ENCODE measurements at regions not wholly inside any gene's neighbourhood (a gene's known extent, or its start where the extent isn't known, plus 50 kb on each side); places are given as distances from the start of the nearest gene placed in this dataset.
"Not testable (repeated sequence)": the region's sequence is repeated elsewhere in the genome, so short reads cannot be mapped to it uniquely, and the experiment has no call there.

- DNase-seq (ENCODE audit: low read depth in 2 of 2) = no peak
- H3K9me3 ChIP-seq (ENCODE audit: control insufficient read depth, insufficient read depth, low read depth, low read length) = no peaks in the 10 kb centered on the region
- H4K20me1 ChIP-seq (ENCODE audit: control insufficient read depth, extremely low read depth, insufficient read depth, low read length) = no peaks in the 10 kb centered on the region
- H3K36me3 ChIP-seq (ENCODE audit: control insufficient read depth, insufficient read depth, low read length) = no peaks in the 10 kb centered on the region
- TF ChIP-seq, protein P1, sequence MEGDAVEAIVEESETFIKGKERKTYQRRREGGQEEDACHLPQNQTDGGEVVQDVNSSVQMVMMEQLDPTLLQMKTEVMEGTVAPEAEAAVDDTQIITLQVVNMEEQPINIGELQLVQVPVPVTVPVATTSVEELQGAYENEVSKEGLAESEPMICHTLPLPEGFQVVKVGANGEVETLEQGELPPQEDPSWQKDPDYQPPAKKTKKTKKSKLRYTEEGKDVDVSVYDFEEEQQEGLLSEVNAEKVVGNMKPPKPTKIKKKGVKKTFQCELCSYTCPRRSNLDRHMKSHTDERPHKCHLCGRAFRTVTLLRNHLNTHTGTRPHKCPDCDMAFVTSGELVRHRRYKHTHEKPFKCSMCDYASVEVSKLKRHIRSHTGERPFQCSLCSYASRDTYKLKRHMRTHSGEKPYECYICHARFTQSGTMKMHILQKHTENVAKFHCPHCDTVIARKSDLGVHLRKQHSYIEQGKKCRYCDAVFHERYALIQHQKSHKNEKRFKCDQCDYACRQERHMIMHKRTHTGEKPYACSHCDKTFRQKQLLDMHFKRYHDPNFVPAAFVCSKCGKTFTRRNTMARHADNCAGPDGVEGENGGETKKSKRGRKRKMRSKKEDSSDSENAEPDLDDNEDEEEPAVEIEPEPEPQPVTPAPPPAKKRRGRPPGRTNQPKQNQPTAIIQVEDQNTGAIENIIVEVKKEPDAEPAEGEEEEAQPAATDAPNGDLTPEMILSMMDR (conservative IDR thresholded peaks at IDR 0.05 in 1 of 2, IDR thresholded peaks at IDR 0.05 in 1 of 2; ENCODE audit: low read depth in 1 of 2, low read length in 2 of 2) = no peak
- no peak for TF ChIP-seq EZH2 (IDR thresholded peaks at IDR 0.05; ENCODE audit: low read length, missing control alignments)
- no peak overlapping the region for H3K4me2 ChIP-seq (ENCODE audit: extremely low read depth, insufficient read depth, low read length)
- H3K9ac ChIP-seq (ENCODE audit: insufficient read depth, low read length) = no peak overlapping the region
- no peaks in the 10 kb centered on the region for H3K4me1 ChIP-seq (ENCODE audit: control insufficient read depth, extremely low read depth, insufficient read depth, low read length)
- H3K27ac ChIP-seq (ENCODE audit: insufficient read depth, low read length) = no peak overlapping the region
- no peak overlapping the region for H2AFZ ChIP-seq (ENCODE audit: low read length)
- no peaks in the 10 kb centered on the region for H3K79me2 ChIP-seq (ENCODE audit: control insufficient read depth, insufficient read depth, low read length)
- H3K4me3 ChIP-seq (replicated peaks in 1 of 4; ENCODE audit: control extremely low read depth in 1 of 4, insufficient read depth in 1 of 4, low read depth in 3 of 4, low read length in 4 of 4) = no peak overlapping the region
- no peaks in the 10 kb centered on the region for H3K27me3 ChIP-seq (ENCODE audit: control insufficient read depth, insufficient read depth, low read length)
Measured at GRCh38 chr6:15176816-15177370, 69.0 kb upstream of the JARID2 start.

DNA sequence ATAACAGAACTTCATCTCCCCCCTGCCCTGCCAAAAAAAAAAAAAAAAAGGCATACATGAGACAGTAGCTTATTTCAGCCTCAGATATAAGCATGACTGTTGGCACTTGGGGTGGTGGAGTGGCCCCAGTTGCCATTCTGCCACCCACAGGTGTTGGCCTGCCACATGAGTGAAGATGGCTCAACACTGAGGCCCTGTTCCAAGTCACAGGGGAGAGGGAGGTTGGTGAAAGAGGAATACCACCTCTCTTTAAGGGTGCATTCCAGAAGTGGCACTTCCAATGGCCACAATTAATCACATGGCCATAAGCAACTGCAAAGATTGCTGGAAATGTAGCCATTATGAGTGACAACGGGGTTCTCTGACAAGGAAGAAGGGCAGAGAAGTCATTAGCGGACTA lies 61.9 kb upstream of the JARID2 start:
- no peaks in the 10 kb centered on the region for H3K27me3 ChIP-seq (ENCODE audit: control insufficient read depth, insufficient read depth, low read length)
- no peak for TF ChIP-seq EZH2 (IDR thresholded peaks at IDR 0.05; ENCODE audit: low read length, missing control alignments)
- TF ChIP-seq, protein P1 (conservative IDR thresholded peaks at IDR 0.05 in 1 of 2, IDR thresholded peaks at IDR 0.05 in 1 of 2; ENCODE audit: low read depth in 1 of 2, low read length in 2 of 2) = no peak
- H3K79me2 ChIP-seq (ENCODE audit: control insufficient read depth, insufficient read depth, low read length) = no peaks in the 10 kb centered on the region
- no peaks in the 10 kb centered on the region for H3K4me1 ChIP-seq (ENCODE audit: control insufficient read depth, extremely low read depth, insufficient read depth, low read length)
- H3K4me2 ChIP-seq (ENCODE audit: extremely low read depth, insufficient read depth, low read length) = no peak overlapping the region
- H3K9ac ChIP-seq (ENCODE audit: insufficient read depth, low read length) = no peak overlapping the region
- H3K4me3 ChIP-seq (replicated peaks in 1 of 4; ENCODE audit: control extremely low read depth in 1 of 4, insufficient read depth in 1 of 4, low read depth in 3 of 4, low read length in 4 of 4) = no peak overlapping the region
- no peak for DNase-seq (ENCODE audit: low read depth in 2 of 2)
- H3K36me3 ChIP-seq (ENCODE audit: control insufficient read depth, insufficient read depth, low read length) = no peaks in the 10 kb centered on the region
- no peaks in the 10 kb centered on the region for H3K9me3 ChIP-seq (ENCODE audit: control insufficient read depth, insufficient read depth, low read depth, low read length)
- no peak overlapping the region for H2AFZ ChIP-seq (ENCODE audit: low read length)
- H3K27ac ChIP-seq (ENCODE audit: insufficient read depth, low read length) = no peak overlapping the region
- H4K20me1 ChIP-seq (ENCODE audit: control insufficient read depth, extremely low read depth, insufficient read depth, low read length) = no peaks in the 10 kb centered on the region

- H3K27ac ChIP-seq (ENCODE audit: insufficient read depth, low read length) = no peak overlapping the region
- no peak overlapping the region for H2AFZ ChIP-seq (ENCODE audit: low read length)
- H4K20me1 ChIP-seq (ENCODE audit: control insufficient read depth, extremely low read depth, insufficient read depth, low read length) = no peaks in the 10 kb centered on the region
- TF ChIP-seq, protein P1 (conservative IDR thresholded peaks at IDR 0.05 in 1 of 2, IDR thresholded peaks at IDR 0.05 in 1 of 2; ENCODE audit: low read depth in 1 of 2, low read length in 2 of 2) = no peak
- TF ChIP-seq EZH2 (IDR thresholded peaks at IDR 0.05; ENCODE audit: low read length, missing control alignments) = no peak
- no peak for DNase-seq (ENCODE audit: low read depth in 2 of 2)
- H3K36me3 ChIP-seq (ENCODE audit: control insufficient read depth, insufficient read depth, low read length) = no peaks in the 10 kb centered on the region
- H3K4me1 ChIP-seq (ENCODE audit: control insufficient read depth, extremely low read depth, insufficient read depth, low read length) = no peaks in the 10 kb centered on the region
- no peaks in the 10 kb centered on the region for H3K27me3 ChIP-seq (ENCODE audit: control insufficient read depth, insufficient read depth, low read length)
- no peak overlapping the region for H3K9ac ChIP-seq (ENCODE audit: insufficient read depth, low read length)
- H3K79me2 ChIP-seq (ENCODE audit: control insufficient read depth, insufficient read depth, low read length) = no peaks in the 10 kb centered on the region
- no peak overlapping the region for H3K4me3 ChIP-seq (replicated peaks in 1 of 4; ENCODE audit: control extremely low read depth in 1 of 4, insufficient read depth in 1 of 4, low read depth in 3 of 4, low read length in 4 of 4)
- H3K9me3 ChIP-seq (ENCODE audit: control insufficient read depth, insufficient read depth, low read depth, low read length) = no peaks in the 10 kb centered on the region
- no peak overlapping the region for H3K4me2 ChIP-seq (ENCODE audit: extremely low read depth, insufficient read depth, low read length)
Measured at GRCh38 chr6:15184441-15184861, 61.4 kb upstream of the JARID2 start.

GRCh38 chr6:15185111-15185510 lies 60.8 kb upstream of the JARID2 start:
- not testable (repeated sequence) for H4K20me1 ChIP-seq (ENCODE audit: control insufficient read depth, extremely low read depth, insufficient read depth, low read length); H3K36me3 ChIP-seq (ENCODE audit: control insufficient read depth, insufficient read depth, low read length); DNase-seq (ENCODE audit: low read depth in 2 of 2); H3K9ac ChIP-seq (ENCODE audit: insufficient read depth, low read length); H3K4me2 ChIP-seq (ENCODE audit: extremely low read depth, insufficient read depth, low read length); H3K27ac ChIP-seq (ENCODE audit: insufficient read depth, low read length); H3K4me1 ChIP-seq (ENCODE audit: control insufficient read depth, extremely low read depth, insufficient read depth, low read length); H3K79me2 ChIP-seq (ENCODE audit: control insufficient read depth, insufficient read depth, low read length); H3K4me3 ChIP-seq (replicated peaks in 1 of 4; ENCODE audit: control extremely low read depth in 1 of 4, insufficient read depth in 1 of 4, low read depth in 3 of 4, low read length in 4 of 4); H3K27me3 ChIP-seq (ENCODE audit: control insufficient read depth, insufficient read depth, low read length); H2AFZ ChIP-seq (ENCODE audit: low read length); H3K9me3 ChIP-seq (ENCODE audit: control insufficient read depth, insufficient read depth, low read depth, low read length)

DNA sequence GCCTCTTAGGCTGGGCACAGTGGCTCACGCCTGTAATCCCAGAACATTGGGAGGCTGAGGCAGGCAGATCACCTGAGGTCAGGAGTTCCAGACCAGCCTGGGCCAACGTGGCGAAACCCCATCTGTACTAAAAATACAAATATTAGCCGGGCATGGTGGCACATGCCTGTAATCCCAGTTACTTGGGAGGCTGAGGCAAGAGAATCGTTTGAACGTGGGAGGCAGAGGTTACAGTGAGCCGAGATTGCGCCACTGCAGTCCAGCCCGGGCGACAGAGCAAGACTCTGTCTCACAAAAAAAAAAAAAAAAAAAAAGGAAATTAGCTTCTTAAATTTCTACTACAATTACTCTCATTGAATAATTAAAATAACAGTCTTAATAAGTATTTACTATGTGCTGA lies 52.4 kb upstream of the JARID2 start:
- H3K4me1 ChIP-seq (ENCODE audit: control insufficient read depth, extremely low read depth, insufficient read depth, low read length) = not testable (repeated sequence)

More for the DNA sequence above, 52.4 kb upstream of the JARID2 start:
- not testable (repeated sequence) for H4K20me1 ChIP-seq (ENCODE audit: control insufficient read depth, extremely low read depth, insufficient read depth, low read length); H3K36me3 ChIP-seq (ENCODE audit: control insufficient read depth, insufficient read depth, low read length); H3K9ac ChIP-seq (ENCODE audit: insufficient read depth, low read length); H3K4me3 ChIP-seq (replicated peaks in 1 of 4; ENCODE audit: control extremely low read depth in 1 of 4, insufficient read depth in 1 of 4, low read depth in 3 of 4, low read length in 4 of 4); H2AFZ ChIP-seq (ENCODE audit: low read length); H3K27me3 ChIP-seq (ENCODE audit: control insufficient read depth, insufficient read depth, low read length); H3K9me3 ChIP-seq (ENCODE audit: control insufficient read depth, insufficient read depth, low read depth, low read length); H3K4me2 ChIP-seq (ENCODE audit: extremely low read depth, insufficient read depth, low read length); DNase-seq (ENCODE audit: low read depth in 2 of 2); H3K79me2 ChIP-seq (ENCODE audit: control insufficient read depth, insufficient read depth, low read length); H3K27ac ChIP-seq (ENCODE audit: insufficient read depth, low read length)
